Lower leg skin (tissue), 4 donors: ENCODE measurements at regions not wholly inside any gene's neighbourhood (a gene's known extent, or its start where the extent isn't known, plus 50 kb on each side); places are given as distances from the start of the nearest gene placed in this dataset.
A peak's percentile ranks its signal among the peaks of the same experiment; 100 is the strongest.

Source experiments
- DNase-seq, 2 donors: peaks; one replicate each; pipeline ENCODE4 v3.0.0-alpha.2; 2019; ENCODE audit warnings: low spot score in 2 of 2
- H3K4me3 ChIP-seq: fragments of 200-600 bp; sonication (generic); 2 replicates; pipeline ENCODE4 v1.5.1; 2017; ENCODE audit warnings: mild to moderate bottlenecking, low read depth; ENCODE audit not compliant: poor library complexity, severe bottlenecking
- CTCF ChIP-seq, 3 donors: fragments of 450-650 bp; IDR thresholded peaks; one replicate each; pipeline ENCODE4 v1.5.1; 2016; ENCODE audit warnings: antibody characterized with exemption in 3 of 3, mild to moderate bottlenecking in 3 of 3, moderate library complexity in 2 of 3
- POLR2A ChIP-seq, 2 donors: fragments of 450-650 bp; IDR thresholded peaks; one replicate each; pipeline ENCODE4 v1.6.1; 2016 to 2017; ENCODE audit warnings: antibody characterized with exemption in 2 of 2, mild to moderate bottlenecking in 1 of 2, moderate library complexity in 1 of 2
- WGBS, 2 donors: methylation state at CpG; one replicate each; pipeline ENCODE4 v1.1.5; 2018; 5-methylcytosine and 5-hydroxymethylcytosine counted together
- intact Hi-C: fragments of 100-400 bp; cut with DNase I; formaldehyde crosslinking; loops from one replicate; pipeline ENCODE4 v1.15.0; 2023; ENCODE audit warnings: low total_unique reads

GRCh38 chr2:226531061-226531810, 268.4 kb downstream of the IRS1 start:
- no peak overlapping the region for H3K4me3 ChIP-seq
- TF ChIP-seq POLR2A (IDR thresholded peaks at IDR 0.05) (no peak), CTCF (IDR thresholded peaks at IDR 0.05) (no peak)
- WGBS, 2 donors = 73 to 75% methylated on average over 12 of the region's 12 CpGs
- intact Hi-C loops = no loop called here
- DNase-seq = no peak

GRCh38 chr2:226529556-226529955, 270.1 kb downstream of the IRS1 start:
- no peak overlapping the region for H3K4me3 ChIP-seq
- TF ChIP-seq CTCF (IDR thresholded peaks at IDR 0.05) = no peak
- TF ChIP-seq POLR2A (IDR thresholded peaks at IDR 0.05) = no peak
- intact Hi-C loops = no loop called here
- DNase-seq = no peak
- WGBS, 2 donors = 84 to 85% methylated on average over 2 of the region's 2 CpGs

- no peak for DNase-seq
- no peak overlapping the region for H3K4me3 ChIP-seq
- TF ChIP-seq CTCF (IDR thresholded peaks at IDR 0.05) (no peak), POLR2A (IDR thresholded peaks at IDR 0.05) (no peak)
- intact Hi-C loops = no loop called here
- WGBS, 2 donors = 34% methylated on average over 3 of the region's 3 CpGs
Measured at GRCh38 chr2:226526716-226527115, 272.9 kb downstream of the IRS1 start.

GRCh38 chr2:226524381-226524843, 275.2 kb downstream of the IRS1 start:
- whole genome bisulfite sequencing, 2 donors = 66 to 75% methylated on average over 2 of the region's 2 CpGs
- no peak for TF ChIP-seq CTCF (IDR thresholded peaks at IDR 0.05)
- TF ChIP-seq POLR2A (IDR thresholded peaks at IDR 0.05) = no peak
- intact Hi-C loops = no loop called here
- peak in 1 of 2 donors; percentile 59 for DNase-seq
- no peak overlapping the region for H3K4me3 ChIP-seq

- no peak overlapping the region for H3K4me3 ChIP-seq
- TF ChIP-seq CTCF (IDR thresholded peaks at IDR 0.05) = no peak
- no peak for TF ChIP-seq POLR2A (IDR thresholded peaks at IDR 0.05)
- no peak for DNase-seq
- intact Hi-C loops = no loop called here
- WGBS, 2 donors = 80 to 83% methylated on average over 2 of the region's 2 CpGs
Measured at GRCh38 chr2:226520723-226521122, 278.9 kb downstream of the IRS1 start.
